ENCODE measurements at regions not wholly inside any gene's neighbourhood (a gene's known extent, or its start where the extent isn't known, plus 50 kb on each side); places are given as distances from the start of the nearest gene placed in this dataset.
"Not testable (repeated sequence)": the region's sequence is repeated elsewhere in the genome, so short reads cannot be mapped to it uniquely, and the experiment has no call there.

- no peaks in the 10 kb centered on the region for H3K36me3 Mint-ChIP-seq
- Histone ChIP-seq H3K9me3 (ENCODE audit: control insufficient read depth in 1 of 2, low read length in 2 of 2) (no peaks in the 10 kb centered on the region), H3K4me1 (ENCODE audit: insufficient read depth, low read length) (no peaks in the 10 kb centered on the region), H3K27ac (ENCODE audit: low read depth, low read length) (no peak overlapping the region), H3K4me3 (ENCODE audit: low read length in 2 of 2) (no peak overlapping the region), H3K27me3 (ENCODE audit: insufficient read depth, low read length) (no peaks in the 10 kb centered on the region), H3K36me3 (ENCODE audit: insufficient read depth, low read length) (no peaks in the 10 kb centered on the region)
- no peak overlapping the region for H3K4me3 Mint-ChIP-seq
- H3K27ac Mint-ChIP-seq, result no peak overlapping the region
- no peaks in the 10 kb centered on the region for H3K4me1 Mint-ChIP-seq
- POLR2A ChIA-PET (ENCODE audit: partially characterized antibody), result no interaction called here
- DNase-seq, result no peak
- no peaks in the 10 kb centered on the region for H3K27me3 Mint-ChIP-seq
- CTCF ChIA-PET (ENCODE audit: partially characterized antibody), result no interaction called here
- intact Hi-C loops (cut with micrococcal nuclease), result no loop called here
- H3K9me3 Mint-ChIP-seq, result peaks cover 0 to 8% (median 4%) of the 10 kb centered on the region in 8 donors
These were observed 766.7 kb downstream of the ZBBX start for GRCh38 chr3:166613365-166613764.

GRCh38 chr3:166612761-166613160 is 767.3 kb downstream of the ZBBX start:
- CTCF ChIA-PET (ENCODE audit: partially characterized antibody); H3K27me3 ChIP-seq (ENCODE audit: insufficient read depth, low read length); H3K4me1 Mint-ChIP-seq; DNase-seq; H3K36me3 ChIP-seq (ENCODE audit: insufficient read depth, low read length); H3K27ac Mint-ChIP-seq; intact Hi-C loops (cut with micrococcal nuclease); H3K4me1 ChIP-seq (ENCODE audit: insufficient read depth, low read length); H3K9me3 Mint-ChIP-seq; H3K27ac ChIP-seq (ENCODE audit: low read depth, low read length); H3K4me3 ChIP-seq (ENCODE audit: low read length in 2 of 2); H3K27me3 Mint-ChIP-seq; H3K36me3 Mint-ChIP-seq; H3K4me3 Mint-ChIP-seq; POLR2A ChIA-PET (ENCODE audit: partially characterized antibody); H3K9me3 ChIP-seq (ENCODE audit: control insufficient read depth in 1 of 2, low read length in 2 of 2): not testable (repeated sequence)

GRCh38 chr3:166607933-166608521 is 770.8 kb upstream of the BCHE start:
- CTCF ChIA-PET (ENCODE audit: partially characterized antibody), result no interaction called here
- no peak for DNase-seq
- Histone ChIP-seq H3K27ac (ENCODE audit: low read depth, low read length) (no peak overlapping the region), H3K4me1 (ENCODE audit: insufficient read depth, low read length) (no peaks in the 10 kb centered on the region), H3K4me3 (ENCODE audit: low read length in 2 of 2) (no peak overlapping the region), H3K36me3 (ENCODE audit: insufficient read depth, low read length) (no peaks in the 10 kb centered on the region), H3K27me3 (ENCODE audit: insufficient read depth, low read length) (no peaks in the 10 kb centered on the region), H3K9me3 (ENCODE audit: control insufficient read depth in 1 of 2, low read length in 2 of 2) (no peaks in the 10 kb centered on the region)
- no peaks in the 10 kb centered on the region for H3K36me3 Mint-ChIP-seq
- POLR2A ChIA-PET (ENCODE audit: partially characterized antibody), result no interaction called here
- H3K4me1 Mint-ChIP-seq, result no peaks in the 10 kb centered on the region
- no peak overlapping the region for H3K27ac Mint-ChIP-seq
- peaks cover 0 to 4% (median 0%) of the 10 kb centered on the region in 8 donors for H3K9me3 Mint-ChIP-seq
- intact Hi-C loops (cut with micrococcal nuclease), result no loop called here
- no peak overlapping the region for H3K4me3 Mint-ChIP-seq
- H3K27me3 Mint-ChIP-seq, result no peaks in the 10 kb centered on the region

- Mint-ChIP-seq H3K27ac (no peak overlapping the region), H3K9me3 (peaks cover 0 to 4% (median 0%) of the 10 kb centered on the region in 8 donors), H3K36me3 (no peaks in the 10 kb centered on the region), H3K27me3 (no peaks in the 10 kb centered on the region), H3K4me3 (no peak overlapping the region), H3K4me1 (no peaks in the 10 kb centered on the region)
- ChIA-PET CTCF (ENCODE audit: partially characterized antibody) (no interaction called here), POLR2A (ENCODE audit: partially characterized antibody) (no interaction called here)
- no peaks in the 10 kb centered on the region for H3K4me1 ChIP-seq (ENCODE audit: insufficient read depth, low read length)
- no peaks in the 10 kb centered on the region for H3K36me3 ChIP-seq (ENCODE audit: insufficient read depth, low read length)
- no peak overlapping the region for H3K27ac ChIP-seq (ENCODE audit: low read depth, low read length)
- intact Hi-C loops (cut with micrococcal nuclease), result no loop called here
- no peaks in the 10 kb centered on the region for H3K27me3 ChIP-seq (ENCODE audit: insufficient read depth, low read length)
- no peak overlapping the region for H3K4me3 ChIP-seq (ENCODE audit: low read length in 2 of 2)
- no peaks in the 10 kb centered on the region for H3K9me3 ChIP-seq (ENCODE audit: control insufficient read depth in 1 of 2, low read length in 2 of 2)
- DNase-seq, result no peak
These were observed 769.8 kb upstream of the BCHE start for GRCh38 chr3:166606988-166607387.

- Mint-ChIP-seq H3K9me3 (peaks cover 3 to 16% (median 8%) of the 10 kb centered on the region in 8 donors), H3K36me3 (no peaks in the 10 kb centered on the region), H3K4me3 (no peak overlapping the region), H3K27ac (no peak overlapping the region), H3K27me3 (no peaks in the 10 kb centered on the region), H3K4me1 (no peaks in the 10 kb centered on the region)
- Histone ChIP-seq H3K27me3 (ENCODE audit: insufficient read depth, low read length) (no peaks in the 10 kb centered on the region), H3K9me3 (ENCODE audit: control insufficient read depth in 1 of 2, low read length in 2 of 2) (no peaks in the 10 kb centered on the region), H3K36me3 (ENCODE audit: insufficient read depth, low read length) (no peaks in the 10 kb centered on the region), H3K27ac (ENCODE audit: low read depth, low read length) (no peak overlapping the region), H3K4me1 (ENCODE audit: insufficient read depth, low read length) (no peaks in the 10 kb centered on the region), H3K4me3 (ENCODE audit: low read length in 2 of 2) (no peak overlapping the region)
- no peak for DNase-seq
- ChIA-PET CTCF (ENCODE audit: partially characterized antibody) (no interaction called here), POLR2A (ENCODE audit: partially characterized antibody) (no interaction called here)
- intact Hi-C loops (cut with micrococcal nuclease), result no loop called here
These were observed 756.6 kb upstream of the BCHE start for GRCh38 chr3:166593776-166594175.

GRCh38 chr3:166582236-166582635 is 745.0 kb upstream of the BCHE start:
- H3K27me3 Mint-ChIP-seq, result no peaks in the 10 kb centered on the region
- no peaks in the 10 kb centered on the region for H3K9me3 ChIP-seq (ENCODE audit: control insufficient read depth in 1 of 2, low read length in 2 of 2)
- no peak for DNase-seq
- POLR2A ChIA-PET (ENCODE audit: partially characterized antibody), result no interaction called here
- H3K27ac Mint-ChIP-seq, result no peak overlapping the region
- no peak overlapping the region for H3K27ac ChIP-seq (ENCODE audit: low read depth, low read length)
- H3K4me1 ChIP-seq (ENCODE audit: insufficient read depth, low read length), result no peaks in the 10 kb centered on the region
- peaks cover 2 to 15% (median 8%) of the 10 kb centered on the region in 8 donors for H3K9me3 Mint-ChIP-seq
- CTCF ChIA-PET (ENCODE audit: partially characterized antibody), result no interaction called here
- intact Hi-C loops (cut with micrococcal nuclease), result no loop called here
- H3K36me3 ChIP-seq (ENCODE audit: insufficient read depth, low read length), result no peaks in the 10 kb centered on the region
- no peak overlapping the region for H3K4me3 Mint-ChIP-seq
- H3K4me3 ChIP-seq (ENCODE audit: low read length in 2 of 2), result no peak overlapping the region
- H3K27me3 ChIP-seq (ENCODE audit: insufficient read depth, low read length), result no peaks in the 10 kb centered on the region
- no peaks in the 10 kb centered on the region for H3K36me3 Mint-ChIP-seq
- H3K4me1 Mint-ChIP-seq, result no peaks in the 10 kb centered on the region

GRCh38 chr3:166580561-166580960 is 743.3 kb upstream of the BCHE start:
- H3K4me1 Mint-ChIP-seq, result no peaks in the 10 kb centered on the region
- Histone ChIP-seq H3K9me3 (ENCODE audit: control insufficient read depth in 1 of 2, low read length in 2 of 2) (no peaks in the 10 kb centered on the region), H3K36me3 (ENCODE audit: insufficient read depth, low read length) (no peaks in the 10 kb centered on the region), H3K27me3 (ENCODE audit: insufficient read depth, low read length) (no peaks in the 10 kb centered on the region), H3K4me3 (ENCODE audit: low read length in 2 of 2) (no peak overlapping the region), H3K27ac (ENCODE audit: low read depth, low read length) (no peak overlapping the region), H3K4me1 (ENCODE audit: insufficient read depth, low read length) (no peaks in the 10 kb centered on the region)
- no peaks in the 10 kb centered on the region for H3K27me3 Mint-ChIP-seq
- no peak overlapping the region for H3K27ac Mint-ChIP-seq
- ChIA-PET CTCF (ENCODE audit: partially characterized antibody) (no interaction called here), POLR2A (ENCODE audit: partially characterized antibody) (no interaction called here)
- H3K9me3 Mint-ChIP-seq, result peaks cover 2 to 13% (median 5%) of the 10 kb centered on the region in 8 donors
- no peaks in the 10 kb centered on the region for H3K36me3 Mint-ChIP-seq
- intact Hi-C loops (cut with micrococcal nuclease), result no loop called here
- no peak for DNase-seq
- H3K4me3 Mint-ChIP-seq, result no peak overlapping the region

- Mint-ChIP-seq H3K4me3 (no peak overlapping the region), H3K4me1 (no peaks in the 10 kb centered on the region), H3K9me3 (peaks cover 0 to 6% (median 3%) of the 10 kb centered on the region in 8 donors), H3K27me3 (no peaks in the 10 kb centered on the region), H3K36me3 (no peaks in the 10 kb centered on the region), H3K27ac (no peak overlapping the region)
- H3K4me3 ChIP-seq (ENCODE audit: low read length in 2 of 2), result no peak overlapping the region
- no peaks in the 10 kb centered on the region for H3K4me1 ChIP-seq (ENCODE audit: insufficient read depth, low read length)
- POLR2A ChIA-PET (ENCODE audit: partially characterized antibody), result no interaction called here
- CTCF ChIA-PET (ENCODE audit: partially characterized antibody), result no interaction called here
- no peaks in the 10 kb centered on the region for H3K36me3 ChIP-seq (ENCODE audit: insufficient read depth, low read length)
- no peak for DNase-seq
- H3K27ac ChIP-seq (ENCODE audit: low read depth, low read length), result no peak overlapping the region
- H3K27me3 ChIP-seq (ENCODE audit: insufficient read depth, low read length), result no peaks in the 10 kb centered on the region
- intact Hi-C loops (cut with micrococcal nuclease), result no loop called here
- no peaks in the 10 kb centered on the region for H3K9me3 ChIP-seq (ENCODE audit: control insufficient read depth in 1 of 2, low read length in 2 of 2)
These were observed 737.9 kb upstream of the BCHE start for GRCh38 chr3:166575161-166575560.
